HG03432 (cell line): ENCODE measurements at regions not wholly inside any gene's neighbourhood (a gene's known extent, or its start where the extent isn't known, plus 50 kb on each side); places are given as distances from the start of the nearest gene placed in this dataset.

ENCODE experiments used
- ATAC-seq: cut with Tn5 transposase; IDR thresholded peaks from one replicate; pipeline ENCODE4 v1.9.1; 2021; ENCODE audit warnings: mild to moderate bottlenecking, moderate library complexity; ENCODE audit not compliant: unreplicated experiment

DNA sequence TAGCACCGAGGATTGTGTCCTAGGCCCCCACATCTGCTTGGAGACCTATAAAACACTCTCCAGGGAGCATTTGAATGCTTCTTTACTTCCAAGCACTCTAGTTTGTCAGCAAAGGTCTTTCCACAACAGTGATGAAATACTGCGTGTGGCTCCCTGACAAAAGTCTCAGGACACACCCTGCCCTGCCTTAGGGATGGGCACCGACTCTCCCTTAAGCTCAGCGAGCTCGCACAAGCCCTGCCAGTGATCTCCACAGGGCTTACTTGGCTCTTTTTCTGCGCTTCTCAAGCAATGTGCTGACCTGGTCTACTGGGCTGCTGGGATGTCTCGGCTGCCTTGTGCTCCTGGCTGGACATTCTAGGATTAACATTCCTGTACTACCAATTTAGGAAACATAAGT is 84.3 kb upstream of the MPP7 start:
- ATAC-seq, result no peak

DNA sequence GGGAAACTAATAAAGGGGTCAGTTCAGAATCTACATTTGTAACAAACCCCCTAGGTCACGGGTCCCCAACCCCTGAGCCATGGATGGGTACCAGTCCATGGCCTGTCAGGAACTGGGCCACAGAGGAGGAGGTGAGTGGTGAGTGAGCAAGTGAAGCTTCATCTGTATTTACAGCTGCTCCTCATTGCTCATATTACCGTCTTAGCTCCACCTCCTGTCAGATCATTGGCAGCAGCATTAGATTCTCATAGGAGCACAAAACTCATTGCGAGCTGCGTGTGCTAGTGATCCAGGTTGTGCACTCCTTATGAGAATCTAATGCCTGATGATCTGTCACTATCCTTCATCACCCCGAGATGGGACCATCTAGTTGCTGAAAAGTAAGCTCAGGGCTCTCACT is 88.4 kb upstream of the MPP7 start:
- ATAC-seq, result no peak

GRCh38 chr10:28393956-28394568 is 91.2 kb upstream of the MPP7 start:
- ATAC-seq, result peak; percentile 72

DNA sequence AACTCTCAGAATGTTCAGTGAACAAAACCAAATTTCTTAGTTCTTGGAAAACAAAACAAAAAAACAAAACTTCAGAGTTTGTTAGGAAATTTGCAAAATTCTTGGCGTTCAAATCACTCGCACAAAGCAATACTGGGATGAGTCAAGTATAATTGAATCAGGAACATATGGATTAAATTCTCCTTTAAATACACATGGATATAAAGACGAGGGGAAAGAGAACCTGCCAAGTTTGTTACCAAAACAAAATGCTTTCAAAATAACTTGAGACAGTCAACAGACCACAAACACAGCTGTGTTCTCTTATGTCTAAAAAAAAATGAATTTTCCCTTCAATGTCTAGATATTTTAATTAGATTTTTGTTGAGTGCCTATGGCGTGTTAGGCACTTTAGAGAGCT is 93.5 kb upstream of the MPP7 start:
- no peak for ATAC-seq

- ATAC-seq, result no peak
Observed at GRCh38 chr10:28397229-28397628, 94.4 kb upstream of the MPP7 start.

GRCh38 chr10:28400176-28400575 is 97.3 kb upstream of the MPP7 start:
- ATAC-seq, result no peak

- no peak for ATAC-seq
Observed at GRCh38 chr10:28400681-28401080, 97.8 kb upstream of the MPP7 start.

- peak; percentile 44 for ATAC-seq
Observed at GRCh38 chr10:28402611-28403073, 99.8 kb upstream of the MPP7 start.

DNA sequence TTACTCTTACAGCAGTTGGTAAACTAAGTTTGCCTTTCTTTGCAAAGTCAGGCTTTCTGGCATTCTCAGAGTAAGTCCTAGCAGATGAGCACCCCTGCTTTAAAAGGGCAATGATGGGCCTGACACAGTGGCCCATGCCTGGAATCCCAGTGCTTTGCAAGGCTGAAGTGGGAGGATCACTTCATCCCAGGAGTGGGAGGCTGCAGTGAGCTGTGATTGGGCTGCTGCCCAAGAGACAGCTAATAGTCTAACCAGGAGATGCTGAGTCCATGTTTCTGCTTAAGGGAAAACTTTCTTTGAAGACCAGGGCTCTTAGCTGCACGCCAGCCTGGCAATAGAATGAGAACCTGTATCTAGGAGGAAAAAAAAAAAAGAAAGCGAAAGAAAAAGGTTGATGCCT is 100.2 kb upstream of the MPP7 start:
- ATAC-seq, result no peak

DNA sequence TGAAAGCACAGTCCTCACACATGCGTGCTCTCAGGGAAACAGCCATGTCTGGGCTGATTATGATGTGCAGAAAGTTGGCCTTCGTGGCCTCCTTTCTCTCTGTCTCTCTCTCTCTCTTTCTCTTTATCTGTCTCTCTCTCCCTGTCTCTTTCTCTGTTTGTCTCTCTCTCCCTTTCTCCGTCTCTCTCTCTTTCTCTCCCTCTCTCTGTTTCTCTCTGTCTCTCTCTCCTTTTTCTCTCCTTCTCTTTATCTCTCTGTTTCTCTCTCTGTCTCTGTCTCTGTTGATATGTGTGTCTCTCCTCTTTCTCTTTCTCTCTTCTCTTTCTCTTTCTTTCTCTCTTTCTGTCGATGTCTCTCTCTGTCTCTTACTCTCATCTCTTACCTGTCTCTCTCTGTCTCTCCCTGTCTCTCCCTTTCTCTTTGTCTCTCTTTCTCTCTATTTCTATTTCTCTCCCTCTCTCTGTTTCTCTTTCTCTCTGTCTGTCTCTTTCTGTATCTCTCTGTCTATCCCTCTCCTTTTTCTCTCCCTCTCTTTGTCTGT is 105.4 kb upstream of the MPP7 start:
- no peak for ATAC-seq

GRCh38 chr10:28410420-28411135 is 107.7 kb upstream of the MPP7 start:
- no peak for ATAC-seq

DNA sequence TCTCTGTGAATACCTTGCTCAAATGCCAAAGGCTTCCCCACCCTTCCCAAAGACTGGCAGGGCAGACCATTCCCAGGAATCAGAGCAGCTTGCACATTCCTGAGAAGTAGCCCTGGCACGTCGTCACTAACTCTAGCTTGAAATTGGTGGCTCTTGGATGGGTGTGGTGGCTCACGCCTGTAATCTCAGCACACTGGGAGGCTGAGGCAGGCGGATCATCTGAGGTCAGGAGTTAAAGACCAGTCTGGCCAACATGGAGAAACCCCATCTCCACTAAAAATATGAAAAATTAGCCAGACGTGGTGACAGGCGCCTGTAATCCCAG is 108.2 kb upstream of the MPP7 start:
- no peak for ATAC-seq

GRCh38 chr10:28411648-28412047 is 108.8 kb upstream of the MPP7 start:
- peak; percentile 67 for ATAC-seq

DNA sequence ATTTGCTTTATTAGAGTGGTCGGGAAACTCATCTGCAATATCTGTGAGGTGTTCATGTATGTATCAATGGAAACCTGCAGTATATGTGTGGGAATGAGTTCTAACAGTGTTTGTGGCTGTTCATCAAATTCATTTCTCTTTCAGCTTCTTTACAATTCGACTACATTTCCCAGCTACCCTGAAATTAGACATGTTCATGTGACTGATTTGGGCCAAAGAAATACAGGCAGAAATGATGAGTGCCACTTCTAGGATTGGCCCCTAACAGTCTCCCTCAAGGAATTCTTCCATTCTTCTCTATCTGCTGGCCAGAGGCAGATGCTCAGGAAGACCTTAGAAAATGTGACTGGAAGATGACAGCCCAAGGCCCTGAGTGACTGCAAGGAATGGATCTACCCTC is 114.8 kb upstream of the WAC start:
- no peak for ATAC-seq

- no peak for ATAC-seq
Observed at GRCh38 chr10:28425422-28425821, 107.5 kb upstream of the WAC start.

- ATAC-seq, result no peak
Observed at GRCh38 chr10:28426392-28427159, 106.3 kb upstream of the WAC start.

DNA sequence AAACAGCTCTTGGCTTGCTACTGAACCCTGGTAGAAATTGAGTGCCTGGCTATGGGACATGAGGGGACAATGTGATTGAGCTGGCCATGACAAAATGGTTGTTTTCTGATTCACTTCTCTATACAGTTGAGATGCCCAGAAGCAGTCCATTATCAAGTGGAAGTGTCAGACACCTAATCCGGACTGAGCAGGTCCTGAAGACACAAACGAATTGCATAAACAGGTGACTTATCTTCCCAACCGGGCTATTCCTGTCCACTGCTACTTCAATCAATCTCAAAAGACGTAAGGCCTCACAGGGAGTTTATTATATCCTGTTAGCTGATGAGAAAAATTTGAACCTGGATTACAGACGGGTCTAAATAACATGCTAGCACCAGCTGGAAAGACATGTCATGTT is 105.5 kb upstream of the WAC start:
- no peak for ATAC-seq

GRCh38 chr10:28429045-28429444 is 103.9 kb upstream of the WAC start:
- ATAC-seq, result no peak

- no peak for ATAC-seq
Observed at GRCh38 chr10:28429573-28430216, 103.2 kb upstream of the WAC start.

DNA sequence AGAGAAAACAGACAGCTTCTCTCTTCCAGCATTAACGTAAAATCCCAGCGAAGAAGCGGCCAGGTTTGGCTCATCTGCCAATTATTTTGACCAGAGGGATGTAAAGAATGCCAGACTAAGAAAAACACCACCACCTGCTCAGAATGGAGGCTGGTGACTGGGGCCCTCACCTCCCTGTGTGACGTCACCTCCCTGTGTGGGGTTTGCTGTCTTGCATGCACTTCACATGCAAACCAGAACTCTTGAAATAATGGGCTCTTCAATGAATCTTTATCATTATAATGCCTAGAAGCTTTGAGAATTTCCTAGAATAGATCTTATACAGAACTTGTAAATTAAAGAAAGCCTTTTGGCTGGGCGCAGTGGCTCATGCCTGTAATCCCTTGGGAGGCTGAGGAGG is 101.8 kb upstream of the WAC start:
- ATAC-seq, result no peak

GRCh38 chr10:28432210-28432676 is 100.7 kb upstream of the WAC start:
- peak; percentile 74 for ATAC-seq
